Astrocyte of the spinal cord (primary cell): ENCODE measurements at regions not wholly inside any gene's neighbourhood (a gene's known extent, or its start where the extent isn't known, plus 50 kb on each side); places are given as distances from the start of the nearest gene placed in this dataset.

Source experiments
- DNase-seq: peaks from one replicate; pipeline ENCODE4 v3.0.0; 2011; ENCODE audit warnings: low read depth, low spot score
- H3K4me3 ChIP-seq: 2 replicates; pipeline ENCODE4 v1.5.1; 2011; ENCODE audit warnings: low read depth, mild to moderate bottlenecking, low read length, moderate library complexity
- in situ Hi-C: cut with HindIII; loops from 2 replicates; pipeline ENCODE4 v1.10.0; 2017; ENCODE audit warnings: low sequenced_read_pairs
- TF ChIP-seq, protein P1 (sequence below): IDR thresholded peaks from 2 replicates; pipeline ENCODE4 v1.5.1; 2012; ENCODE audit warnings: low read depth, mild to moderate bottlenecking, low read length, inconsistent platforms

DNA sequence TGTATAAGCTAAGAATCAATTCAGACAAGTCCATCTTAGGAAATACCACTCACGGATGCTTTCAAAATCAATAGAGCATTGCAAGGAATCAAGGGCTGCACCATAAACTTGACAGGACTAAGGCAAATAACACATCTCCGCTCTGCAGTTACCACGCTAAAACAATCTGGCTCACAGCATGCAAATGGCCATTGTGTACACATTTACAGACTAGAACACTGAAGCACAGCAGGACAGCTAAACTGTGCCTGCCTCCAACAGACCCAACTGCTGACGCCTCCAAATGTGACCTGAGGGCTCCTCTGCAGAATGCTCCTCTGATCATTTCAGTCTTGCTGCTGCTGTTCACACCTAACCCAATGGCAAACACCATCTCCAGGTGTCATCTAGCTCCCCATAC lies 104.3 kb downstream of the MEX3B start:
- peak; percentile 6 for DNase-seq
- TF ChIP-seq, protein P1, sequence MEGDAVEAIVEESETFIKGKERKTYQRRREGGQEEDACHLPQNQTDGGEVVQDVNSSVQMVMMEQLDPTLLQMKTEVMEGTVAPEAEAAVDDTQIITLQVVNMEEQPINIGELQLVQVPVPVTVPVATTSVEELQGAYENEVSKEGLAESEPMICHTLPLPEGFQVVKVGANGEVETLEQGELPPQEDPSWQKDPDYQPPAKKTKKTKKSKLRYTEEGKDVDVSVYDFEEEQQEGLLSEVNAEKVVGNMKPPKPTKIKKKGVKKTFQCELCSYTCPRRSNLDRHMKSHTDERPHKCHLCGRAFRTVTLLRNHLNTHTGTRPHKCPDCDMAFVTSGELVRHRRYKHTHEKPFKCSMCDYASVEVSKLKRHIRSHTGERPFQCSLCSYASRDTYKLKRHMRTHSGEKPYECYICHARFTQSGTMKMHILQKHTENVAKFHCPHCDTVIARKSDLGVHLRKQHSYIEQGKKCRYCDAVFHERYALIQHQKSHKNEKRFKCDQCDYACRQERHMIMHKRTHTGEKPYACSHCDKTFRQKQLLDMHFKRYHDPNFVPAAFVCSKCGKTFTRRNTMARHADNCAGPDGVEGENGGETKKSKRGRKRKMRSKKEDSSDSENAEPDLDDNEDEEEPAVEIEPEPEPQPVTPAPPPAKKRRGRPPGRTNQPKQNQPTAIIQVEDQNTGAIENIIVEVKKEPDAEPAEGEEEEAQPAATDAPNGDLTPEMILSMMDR, result no peak
- in situ Hi-C loops, result no loop called here
- no peak overlapping the region for H3K4me3 ChIP-seq

DNA sequence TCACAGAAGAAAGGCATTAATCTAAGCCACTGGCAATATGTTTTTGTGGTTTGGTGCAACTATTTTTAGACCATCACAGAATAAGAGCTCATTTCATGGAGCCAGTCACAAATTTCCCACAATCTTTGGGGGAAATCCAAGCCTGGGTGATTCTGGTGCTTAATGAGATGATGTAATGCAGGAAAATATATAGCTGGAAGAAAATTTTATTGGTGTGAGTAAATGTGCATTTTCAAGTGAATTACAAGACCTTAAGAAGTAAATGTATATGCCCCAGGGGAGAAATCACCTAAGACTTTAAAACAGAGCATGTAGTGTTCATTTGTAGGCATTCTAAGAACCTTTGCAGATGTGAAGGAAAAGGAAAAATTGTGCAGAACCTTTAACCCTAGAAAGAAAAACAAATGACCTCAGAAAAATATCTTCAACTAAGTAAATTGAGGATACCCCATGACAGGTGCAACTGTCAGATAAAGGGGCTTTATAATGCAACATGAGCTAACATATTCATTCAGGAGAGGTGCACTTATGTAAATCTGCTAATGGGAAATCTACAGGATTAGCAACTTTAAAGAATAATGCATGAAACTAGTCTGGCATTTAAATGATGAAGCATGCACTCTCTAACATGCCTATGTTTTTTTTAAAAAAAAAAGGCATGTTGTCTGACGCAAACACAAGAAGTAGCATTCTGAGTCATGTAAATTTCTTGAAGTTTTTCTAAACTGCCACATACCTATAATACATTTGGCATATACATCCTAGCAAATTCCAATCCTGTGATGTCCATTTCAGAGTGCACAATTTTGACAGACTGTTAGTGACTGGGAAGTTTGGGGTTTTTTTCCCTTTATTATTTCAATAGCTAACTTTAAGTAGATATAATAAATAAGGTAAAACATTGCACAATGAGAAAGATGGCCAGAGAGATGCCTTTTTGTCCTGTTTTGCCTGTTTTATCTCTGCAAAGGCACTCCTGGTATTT lies 105.1 kb downstream of the MEX3B start:
- no peak overlapping the region for H3K4me3 ChIP-seq
- in situ Hi-C loops, result no loop called here
- TF ChIP-seq, protein P1, result no peak
- peak; percentile 50 for DNase-seq

DNA sequence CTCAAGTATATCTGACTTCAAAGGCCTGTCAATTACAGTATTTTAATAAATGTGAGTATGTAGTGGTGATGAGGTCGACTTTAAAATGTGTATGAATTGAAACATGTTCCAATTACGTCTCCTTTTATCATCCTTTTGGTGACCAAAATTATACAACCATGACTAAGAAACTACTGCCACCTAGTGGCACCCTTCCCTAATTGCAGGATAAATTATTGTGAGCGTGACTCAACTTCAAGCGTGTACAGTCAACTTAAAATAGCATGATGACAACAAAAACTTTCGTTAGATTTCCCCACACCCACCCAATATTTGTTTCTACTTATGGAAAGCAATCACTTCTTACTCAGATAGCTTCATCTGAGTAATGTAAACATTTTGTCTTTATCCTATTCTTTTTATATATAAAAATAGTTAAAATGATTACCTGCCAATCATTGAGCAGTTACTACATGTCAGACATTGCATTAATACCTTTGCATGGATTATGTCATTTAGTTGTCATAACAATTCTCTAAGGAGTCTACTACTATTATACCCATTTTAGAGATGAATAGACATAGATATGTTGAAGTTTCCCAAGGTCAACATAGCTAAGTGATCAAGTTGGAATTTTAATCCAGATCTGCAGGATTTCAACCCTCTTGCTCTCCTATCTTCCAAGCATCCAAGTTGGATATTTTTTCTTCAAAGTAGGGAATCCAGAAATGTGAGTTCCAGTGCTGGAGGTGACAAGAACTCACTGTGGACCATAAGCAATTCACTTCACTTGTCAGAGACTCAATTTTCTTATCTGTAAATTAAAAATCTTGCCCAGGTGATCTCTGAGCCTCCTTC lies 106.0 kb downstream of the MEX3B start:
- H3K4me3 ChIP-seq, result no peak overlapping the region
- TF ChIP-seq, protein P1, result peak; percentile 60
- in situ Hi-C loops, result no loop called here
- peak; percentile 56 for DNase-seq

DNA sequence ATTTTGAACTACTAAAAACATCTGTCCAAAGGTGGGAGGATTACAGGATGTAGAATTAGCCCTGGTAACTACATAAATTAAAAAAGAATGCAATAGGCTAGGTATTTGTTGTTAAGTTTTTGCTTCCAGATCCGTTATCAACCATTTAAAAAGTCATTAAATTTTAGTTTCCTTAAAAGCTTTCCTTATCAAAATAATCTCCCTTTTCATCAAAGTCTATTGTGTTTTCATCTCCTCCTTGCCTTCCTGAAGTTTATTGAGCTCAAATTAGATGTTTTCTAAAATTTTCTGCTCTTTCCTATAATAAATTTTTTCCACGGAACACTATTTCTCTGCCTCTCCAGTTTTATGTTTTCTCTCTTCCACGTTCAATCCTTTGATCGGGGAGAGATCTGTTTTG lies 108.6 kb downstream of the MEX3B start:
- no peak overlapping the region for H3K4me3 ChIP-seq
- DNase-seq, result no peak
- TF ChIP-seq, protein P1, result no peak
- in situ Hi-C loops, result no loop called here

DNA sequence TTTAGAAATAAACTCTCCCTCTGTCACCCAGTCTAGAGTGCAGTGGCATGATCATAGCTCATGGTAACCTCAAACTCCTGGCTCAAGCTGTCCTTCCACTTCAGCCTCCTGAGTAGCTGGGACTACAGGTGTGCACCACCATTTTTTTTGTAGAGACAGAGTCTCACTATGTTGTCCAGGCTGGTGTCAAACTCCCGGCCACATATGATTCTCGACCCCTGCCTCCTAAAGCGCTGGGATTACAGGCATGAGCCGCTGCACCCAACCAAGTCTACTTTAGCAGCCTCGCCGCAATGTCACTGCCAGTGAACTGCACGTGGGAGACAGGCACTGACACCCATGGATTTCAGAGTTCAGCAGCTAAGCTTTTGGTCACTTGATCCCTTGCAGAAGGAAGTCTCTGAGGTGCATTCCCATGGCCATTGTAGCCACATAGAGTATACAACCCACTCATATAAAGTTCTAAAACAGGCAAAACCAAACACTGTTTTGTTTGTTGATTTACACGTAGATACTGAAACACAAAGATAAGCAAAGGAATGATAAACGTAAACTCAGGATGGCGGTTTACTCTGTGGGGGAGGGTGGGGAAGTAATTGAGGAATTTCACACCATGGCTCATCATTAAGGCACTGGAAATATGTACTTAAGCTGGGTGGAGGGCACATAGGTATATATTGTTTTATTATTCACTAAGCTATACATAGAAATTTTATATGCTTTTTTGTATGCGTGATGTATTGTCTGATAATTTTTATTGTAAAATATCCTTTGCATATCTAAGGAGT lies 115.0 kb downstream of the MEX3B start:
- TF ChIP-seq, protein P1, result no peak

DNA sequence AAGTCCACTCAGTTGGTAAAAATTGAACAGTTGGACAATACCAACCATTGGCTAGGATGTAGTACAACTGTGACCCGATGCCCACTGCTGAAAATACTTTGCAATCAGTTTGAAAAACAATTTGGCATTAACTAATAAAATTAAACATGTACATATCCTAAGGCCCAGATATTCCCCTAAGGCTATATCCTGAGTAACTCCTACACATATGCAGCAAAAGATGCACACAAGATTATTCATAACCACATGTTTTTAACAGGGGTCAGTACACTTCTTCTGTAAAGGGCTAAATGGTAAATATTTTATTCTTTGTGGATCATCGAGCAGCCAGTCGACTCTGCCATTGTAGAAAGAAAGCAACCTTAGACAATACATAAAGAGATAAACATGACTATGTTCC lies 116.3 kb downstream of the MEX3B start:
- TF ChIP-seq, protein P1, result no peak
- DNase-seq, result no peak
- in situ Hi-C loops, result no loop called here
- H3K4me3 ChIP-seq, result no peak overlapping the region

More for the DNA sequence above, 115.0 kb downstream of the MEX3B start:
- no peak for DNase-seq
- in situ Hi-C loops, result no loop called here
- H3K4me3 ChIP-seq, result no peak overlapping the region
